AG04450 (cell line): ENCODE measurements at regions not wholly inside any gene's neighbourhood (a gene's known extent, or its start where the extent isn't known, plus 50 kb on each side); places are given as distances from the start of the nearest gene placed in this dataset.

Source experiments
- CTCF ChIA-PET: fragments of 300-600, 350-600 bp; formaldehyde crosslinking; extraction: SDS; loops from one replicate; lab custom pipeline; 2022; ENCODE audit warnings: antibody characterized with exemption, inconsistent platforms; lab: Charles Lee
- POLR2A ChIA-PET: fragments of 350-600 bp; formaldehyde crosslinking; extraction: SDS; loops from one replicate; lab custom pipeline; 2021; ENCODE audit warnings: antibody characterized with exemption, inconsistent platforms; lab: Yijun Ruan, JAX
- DNase-seq: peaks from one replicate; pipeline ENCODE4 v3.0.0-alpha.2; 2011; ENCODE audit warnings: low read depth, low spot score
- H3K27ac ChIP-seq: one replicate; pipeline ENCODE4 v1.5.1; 2012; ENCODE audit warnings: low read depth, low read length, control low read depth
- H3K27me3 ChIP-seq: one replicate; pipeline ENCODE4 v1.6.0; 2012; ENCODE audit warnings: low read length; ENCODE audit not compliant: control insufficient read depth, insufficient read depth
- H3K4me3 ChIP-seq: 2 replicates; pipeline ENCODE4 v1.5.1; 2011; ENCODE audit warnings: mild to moderate bottlenecking, low read depth, low read length, control low read depth
- H3K9me3 ChIP-seq: 2 replicates; pipeline ENCODE4 v1.5.1; 2012; ENCODE audit warnings: low read length; ENCODE audit not compliant: control insufficient read depth, insufficient read depth
- CTCF ChIP-seq: IDR thresholded peaks from 2 replicates; pipeline ENCODE4 v1.5.1; 2011; ENCODE audit warnings: low read depth, low read length, control low read depth, inconsistent platforms

- ChIA-PET POLR2A (no interaction called here), CTCF (no interaction called here)
- TF ChIP-seq CTCF: no peak
- no peak for DNase-seq
- no peak overlapping the region for H3K4me3 ChIP-seq
- no peaks in the 10 kb centered on the region for H3K27me3 ChIP-seq
- H3K27ac ChIP-seq: no peak overlapping the region
- no peaks in the 10 kb centered on the region for H3K9me3 ChIP-seq
These were observed 225.9 kb upstream of the CASK start for GRCh38 chrX:42149281-42149680.

- no peak for TF ChIP-seq CTCF
- Histone ChIP-seq H3K4me3 (no peak overlapping the region), H3K27me3 (no peaks in the 10 kb centered on the region), H3K27ac (no peak overlapping the region), H3K9me3 (no peaks in the 10 kb centered on the region)
- ChIA-PET POLR2A (no interaction called here), CTCF (no interaction called here)
- DNase-seq: no peak
These were observed 220.7 kb upstream of the CASK start for GRCh38 chrX:42143866-42144592.

GRCh38 chrX:42140320-42140719 lies 217.0 kb upstream of the CASK start:
- ChIA-PET CTCF (no interaction called here), POLR2A (no interaction called here)
- no peak overlapping the region for H3K27ac ChIP-seq
- TF ChIP-seq CTCF: no peak
- no peaks in the 10 kb centered on the region for H3K27me3 ChIP-seq
- no peak for DNase-seq
- H3K9me3 ChIP-seq: no peaks in the 10 kb centered on the region
- H3K4me3 ChIP-seq: no peak overlapping the region

GRCh38 chrX:42135583-42136228 lies 212.4 kb upstream of the CASK start:
- ChIA-PET CTCF (no interaction called here), POLR2A (no interaction called here)
- no peaks in the 10 kb centered on the region for H3K27me3 ChIP-seq
- H3K9me3 ChIP-seq: no peaks in the 10 kb centered on the region
- no peak overlapping the region for H3K4me3 ChIP-seq
- no peak for DNase-seq
- TF ChIP-seq CTCF: no peak
- no peak overlapping the region for H3K27ac ChIP-seq

- Histone ChIP-seq H3K4me3 (no peak overlapping the region), H3K27me3 (no peaks in the 10 kb centered on the region), H3K27ac (no peak overlapping the region), H3K9me3 (no peaks in the 10 kb centered on the region)
- DNase-seq: no peak
- no peak for TF ChIP-seq CTCF
- POLR2A ChIA-PET: no interaction called here
- CTCF ChIA-PET: no interaction called here
These were observed 208.5 kb upstream of the CASK start for GRCh38 chrX:42131856-42132255.
